ENCODE measurements at regions not wholly inside any gene's neighbourhood (a gene's known extent, or its start where the extent isn't known, plus 50 kb on each side); places are given as distances from the start of the nearest gene placed in this dataset.

GRCh38 chr7:67364441-67365017 lies 367.9 kb downstream of the TYW1 start:
- no peak for TF ChIP-seq CTCF (conservative IDR thresholded peaks at IDR 0.05; ENCODE audit: low read length)
- no peak for TF ChIP-seq EZH2phosphoT487 (IDR thresholded peaks at IDR 0.05; ENCODE audit: borderline replicate concordance)
